ENCODE measurements at regions not wholly inside any gene's neighbourhood (a gene's known extent, or its start where the extent isn't known, plus 50 kb on each side); places are given as distances from the start of the nearest gene placed in this dataset.

DNA sequence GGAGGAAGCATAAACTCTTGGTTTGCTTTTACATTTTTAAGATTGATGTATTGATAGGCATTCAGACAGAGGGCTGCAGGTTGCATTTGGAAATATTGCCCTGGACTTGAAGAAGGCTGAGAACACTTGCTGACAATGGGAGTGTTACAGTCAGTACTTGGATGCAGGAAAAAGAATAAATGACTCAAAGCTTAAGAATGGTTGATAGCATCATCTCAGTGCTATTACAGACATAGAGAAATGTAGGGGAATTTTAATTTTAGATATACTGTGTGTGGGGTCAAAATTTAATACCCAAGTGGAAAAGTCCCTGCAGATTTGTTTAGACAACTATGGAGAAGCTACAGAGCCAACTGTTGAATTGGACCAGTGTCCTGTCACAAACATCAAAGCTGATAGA is 101.1 kb downstream of the ISL1 start:
- DNase-seq: no peak
- no peak overlapping the region for H2AFZ ChIP-seq (ENCODE audit: low read depth)
- H3K4me3 ChIP-seq (ENCODE audit: low read depth in 2 of 2, low read length in 1 of 2): no peak overlapping the region
- CTCF ChIA-PET: interaction anchor here (1.0 to 1.3 kb wide), 4 partner anchors 9 to 331 kb away, joined by 3 read pairs; no protein-coding TSS in a partner anchor
- peaks cover 41% of the 10 kb centered on the region for H3F3A ChIP-seq (replicated peaks; ENCODE audit: insufficient read depth)
- peak overlapping the region; percentile 16 to 74; a peak in 3 of 4 replicates for H3K27ac ChIP-seq (ENCODE audit: low read depth in 2 of 2, low read length in 1 of 2)
- TF ChIP-seq, protein P1, sequence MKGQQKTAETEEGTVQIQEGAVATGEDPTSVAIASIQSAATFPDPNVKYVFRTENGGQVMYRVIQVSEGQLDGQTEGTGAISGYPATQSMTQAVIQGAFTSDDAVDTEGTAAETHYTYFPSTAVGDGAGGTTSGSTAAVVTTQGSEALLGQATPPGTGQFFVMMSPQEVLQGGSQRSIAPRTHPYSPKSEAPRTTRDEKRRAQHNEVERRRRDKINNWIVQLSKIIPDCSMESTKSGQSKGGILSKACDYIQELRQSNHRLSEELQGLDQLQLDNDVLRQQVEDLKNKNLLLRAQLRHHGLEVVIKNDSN (IDR thresholded peaks at IDR 0.05; ENCODE audit: borderline replicate concordance, low read depth): no peak
- TF ChIP-seq, protein P2, sequence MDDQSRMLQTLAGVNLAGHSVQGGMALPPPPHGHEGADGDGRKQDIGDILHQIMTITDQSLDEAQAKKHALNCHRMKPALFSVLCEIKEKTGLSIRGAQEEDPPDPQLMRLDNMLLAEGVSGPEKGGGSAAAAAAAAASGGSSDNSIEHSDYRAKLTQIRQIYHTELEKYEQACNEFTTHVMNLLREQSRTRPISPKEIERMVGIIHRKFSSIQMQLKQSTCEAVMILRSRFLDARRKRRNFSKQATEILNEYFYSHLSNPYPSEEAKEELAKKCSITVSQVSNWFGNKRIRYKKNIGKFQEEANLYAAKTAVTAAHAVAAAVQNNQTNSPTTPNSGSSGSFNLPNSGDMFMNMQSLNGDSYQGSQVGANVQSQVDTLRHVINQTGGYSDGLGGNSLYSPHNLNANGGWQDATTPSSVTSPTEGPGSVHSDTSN (IDR thresholded peaks at IDR 0.05): peak; percentile 56
- TF ChIP-seq MEF2A (IDR thresholded peaks at IDR 0.05; ENCODE audit: borderline replicate concordance, low read depth): 0 out of 2 replicates have a peak, but pooled peaks have one; percentile 19
- TF ChIP-seq EP300 (IDR thresholded peaks at IDR 0.05; ENCODE audit: borderline replicate concordance in 1 of 2, low read depth in 1 of 2, low read length in 1 of 2): peak in 1 of 2 experiments; percentile 63; a peak in 2 of 4 replicates
- peak; percentile 67; the same call in 1 of the 2 replicates for TF ChIP-seq TEAD4 (IDR thresholded peaks at IDR 0.05; ENCODE audit: borderline replicate concordance, insufficient read depth)
- peak; percentile 80 for TF ChIP-seq JUND (IDR thresholded peaks at IDR 0.05)
- peak; percentile 23; the same call in 1 of the 2 replicates for TF ChIP-seq RXRA (IDR thresholded peaks at IDR 0.05; ENCODE audit: borderline replicate concordance, low read depth)
- no peak for TF ChIP-seq TAF1 (IDR thresholded peaks at IDR 0.05; ENCODE audit: borderline replicate concordance, low read depth, low read length)
- TF ChIP-seq NRF1 (IDR thresholded peaks at IDR 0.05; ENCODE audit: low read depth, low read length): no peak
- TF ChIP-seq, protein P3, sequence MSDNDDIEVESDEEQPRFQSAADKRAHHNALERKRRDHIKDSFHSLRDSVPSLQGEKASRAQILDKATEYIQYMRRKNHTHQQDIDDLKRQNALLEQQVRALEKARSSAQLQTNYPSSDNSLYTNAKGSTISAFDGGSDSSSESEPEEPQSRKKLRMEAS (IDR thresholded peaks at IDR 0.05; ENCODE audit: low read depth): no peak
- TF ChIP-seq RAD21 (IDR thresholded peaks at IDR 0.05; ENCODE audit: low read length): no peak
- TF ChIP-seq FOSL2 (IDR thresholded peaks at IDR 0.05; ENCODE audit: borderline replicate concordance, low read depth): peak; percentile 60
- peak; percentile 52; the same call in 1 of the 2 replicates for TF ChIP-seq NFIC (IDR thresholded peaks at IDR 0.05; ENCODE audit: borderline replicate concordance)
- peak; percentile 47; the same call in 1 of the 2 replicates for TF ChIP-seq TCF12 (IDR thresholded peaks at IDR 0.05)
- H3K9me2 ChIP-seq: no peaks in the 10 kb centered on the region
- H3K4me1 ChIP-seq (ENCODE audit: control insufficient read depth in 1 of 2, insufficient read depth in 2 of 2, low read depth in 1 of 2, low read length in 1 of 2): peaks cover 18 to 30% of the 10 kb centered on the region in 2 experiments
- no peaks in the 10 kb centered on the region for H3K9me3 ChIP-seq
- POLR2A ChIA-PET: no interaction called here
- H3K4me2 ChIP-seq: peak overlapping the region; percentile 21; the same call in 1 of the 2 replicates
- H4K20me1 ChIP-seq (ENCODE audit: insufficient read depth): no peaks in the 10 kb centered on the region
- H3K9ac ChIP-seq: no peak overlapping the region
- no peaks in the 10 kb centered on the region for H3K79me2 ChIP-seq (ENCODE audit: insufficient read depth)
- H3K36me3 ChIP-seq (replicated peaks in 1 of 2; ENCODE audit: control insufficient read depth in 1 of 2, insufficient read depth in 2 of 2, low read length in 1 of 2): no peaks in the 10 kb centered on the region
- H3K27me3 ChIP-seq (ENCODE audit: insufficient read depth): no peaks in the 10 kb centered on the region

DNA sequence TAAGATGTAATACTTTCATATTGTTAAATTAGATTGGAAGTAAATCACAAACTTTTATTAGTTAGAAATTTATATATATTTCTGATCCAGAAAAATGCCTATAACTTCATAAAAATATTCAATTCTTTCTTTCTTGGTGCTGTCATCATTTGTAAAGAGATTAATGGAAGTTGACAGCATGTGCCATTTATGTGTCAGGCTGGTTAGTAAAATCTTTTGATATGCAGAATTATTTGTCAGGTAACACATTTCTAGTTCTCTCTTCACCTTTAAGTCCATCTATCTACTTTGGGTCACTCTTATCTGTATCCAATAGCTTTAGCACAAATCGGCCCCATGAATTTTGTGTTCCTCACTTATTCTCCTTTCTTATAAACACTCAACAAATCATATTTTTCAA is 102.9 kb downstream of the ISL1 start:
- H3F3A ChIP-seq (replicated peaks; ENCODE audit: insufficient read depth): peaks cover 44% of the 10 kb centered on the region
- no peaks in the 10 kb centered on the region for H3K79me2 ChIP-seq (ENCODE audit: insufficient read depth)
- H3K27ac ChIP-seq (ENCODE audit: low read depth in 2 of 2, low read length in 1 of 2): no peak overlapping the region; a peak in 1 of 4 replicates
- no peak overlapping the region for H2AFZ ChIP-seq (ENCODE audit: low read depth)
- ChIA-PET CTCF (no interaction called here), POLR2A (no interaction called here)
- no peak for DNase-seq
- peaks cover 26 to 30% of the 10 kb centered on the region in 2 experiments for H3K4me1 ChIP-seq (ENCODE audit: control insufficient read depth in 1 of 2, insufficient read depth in 2 of 2, low read depth in 1 of 2, low read length in 1 of 2)
- H3K9ac ChIP-seq: no peak overlapping the region
- no peak overlapping the region for H3K4me3 ChIP-seq (ENCODE audit: low read depth in 2 of 2, low read length in 1 of 2)
- no peak overlapping the region for H3K4me2 ChIP-seq
- H3K9me2 ChIP-seq: no peaks in the 10 kb centered on the region
- WGBS (ENCODE audit: low lambda C conversion rate): 89% methylated on average over 1 of the region's 1 CpG
- no peaks in the 10 kb centered on the region for H3K27me3 ChIP-seq (ENCODE audit: insufficient read depth)
- H3K9me3 ChIP-seq: no peaks in the 10 kb centered on the region
- H4K20me1 ChIP-seq (ENCODE audit: insufficient read depth): no peaks in the 10 kb centered on the region
- no peaks in the 10 kb centered on the region for H3K36me3 ChIP-seq (replicated peaks in 1 of 2; ENCODE audit: control insufficient read depth in 1 of 2, insufficient read depth in 2 of 2, low read length in 1 of 2)
- TF ChIP-seq, protein P2 (IDR thresholded peaks at IDR 0.05): no peak
- TF ChIP-seq RCOR1 (IDR thresholded peaks at IDR 0.05; ENCODE audit: low read length) (no peak), FOXM1 (IDR thresholded peaks at IDR 0.05; ENCODE audit: low read depth) (no peak), NRF1 (IDR thresholded peaks at IDR 0.05; ENCODE audit: low read depth, low read length) (no peak), RXRA (IDR thresholded peaks at IDR 0.05; ENCODE audit: borderline replicate concordance, low read depth) (no peak), FOXJ3 (CRISPR knock-in tag; IDR thresholded peaks at IDR 0.05) (no peak), TAF1 (IDR thresholded peaks at IDR 0.05; ENCODE audit: borderline replicate concordance, low read depth, low read length) (no peak), YY1 (IDR thresholded peaks at IDR 0.05; ENCODE audit: low read depth) (no peak)
- TF ChIP-seq, protein P4, sequence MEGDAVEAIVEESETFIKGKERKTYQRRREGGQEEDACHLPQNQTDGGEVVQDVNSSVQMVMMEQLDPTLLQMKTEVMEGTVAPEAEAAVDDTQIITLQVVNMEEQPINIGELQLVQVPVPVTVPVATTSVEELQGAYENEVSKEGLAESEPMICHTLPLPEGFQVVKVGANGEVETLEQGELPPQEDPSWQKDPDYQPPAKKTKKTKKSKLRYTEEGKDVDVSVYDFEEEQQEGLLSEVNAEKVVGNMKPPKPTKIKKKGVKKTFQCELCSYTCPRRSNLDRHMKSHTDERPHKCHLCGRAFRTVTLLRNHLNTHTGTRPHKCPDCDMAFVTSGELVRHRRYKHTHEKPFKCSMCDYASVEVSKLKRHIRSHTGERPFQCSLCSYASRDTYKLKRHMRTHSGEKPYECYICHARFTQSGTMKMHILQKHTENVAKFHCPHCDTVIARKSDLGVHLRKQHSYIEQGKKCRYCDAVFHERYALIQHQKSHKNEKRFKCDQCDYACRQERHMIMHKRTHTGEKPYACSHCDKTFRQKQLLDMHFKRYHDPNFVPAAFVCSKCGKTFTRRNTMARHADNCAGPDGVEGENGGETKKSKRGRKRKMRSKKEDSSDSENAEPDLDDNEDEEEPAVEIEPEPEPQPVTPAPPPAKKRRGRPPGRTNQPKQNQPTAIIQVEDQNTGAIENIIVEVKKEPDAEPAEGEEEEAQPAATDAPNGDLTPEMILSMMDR (IDR thresholded peaks at IDR 0.05): no peak
- TF ChIP-seq, protein P5, sequence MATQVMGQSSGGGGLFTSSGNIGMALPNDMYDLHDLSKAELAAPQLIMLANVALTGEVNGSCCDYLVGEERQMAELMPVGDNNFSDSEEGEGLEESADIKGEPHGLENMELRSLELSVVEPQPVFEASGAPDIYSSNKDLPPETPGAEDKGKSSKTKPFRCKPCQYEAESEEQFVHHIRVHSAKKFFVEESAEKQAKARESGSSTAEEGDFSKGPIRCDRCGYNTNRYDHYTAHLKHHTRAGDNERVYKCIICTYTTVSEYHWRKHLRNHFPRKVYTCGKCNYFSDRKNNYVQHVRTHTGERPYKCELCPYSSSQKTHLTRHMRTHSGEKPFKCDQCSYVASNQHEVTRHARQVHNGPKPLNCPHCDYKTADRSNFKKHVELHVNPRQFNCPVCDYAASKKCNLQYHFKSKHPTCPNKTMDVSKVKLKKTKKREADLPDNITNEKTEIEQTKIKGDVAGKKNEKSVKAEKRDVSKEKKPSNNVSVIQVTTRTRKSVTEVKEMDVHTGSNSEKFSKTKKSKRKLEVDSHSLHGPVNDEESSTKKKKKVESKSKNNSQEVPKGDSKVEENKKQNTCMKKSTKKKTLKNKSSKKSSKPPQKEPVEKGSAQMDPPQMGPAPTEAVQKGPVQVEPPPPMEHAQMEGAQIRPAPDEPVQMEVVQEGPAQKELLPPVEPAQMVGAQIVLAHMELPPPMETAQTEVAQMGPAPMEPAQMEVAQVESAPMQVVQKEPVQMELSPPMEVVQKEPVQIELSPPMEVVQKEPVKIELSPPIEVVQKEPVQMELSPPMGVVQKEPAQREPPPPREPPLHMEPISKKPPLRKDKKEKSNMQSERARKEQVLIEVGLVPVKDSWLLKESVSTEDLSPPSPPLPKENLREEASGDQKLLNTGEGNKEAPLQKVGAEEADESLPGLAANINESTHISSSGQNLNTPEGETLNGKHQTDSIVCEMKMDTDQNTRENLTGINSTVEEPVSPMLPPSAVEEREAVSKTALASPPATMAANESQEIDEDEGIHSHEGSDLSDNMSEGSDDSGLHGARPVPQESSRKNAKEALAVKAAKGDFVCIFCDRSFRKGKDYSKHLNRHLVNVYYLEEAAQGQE (IDR thresholded peaks at IDR 0.05; ENCODE audit: low read depth, low read length): no peak

Data from SK-N-SH (cell line).